NCI-H2081 treated with DMSO at 0.1 percent for 48 hours (cell line): ENCODE measurements at regions not wholly inside any gene's neighbourhood (a gene's known extent, or its start where the extent isn't known, plus 50 kb on each side); places are given as distances from the start of the nearest gene placed in this dataset.
"Not testable (repeated sequence)": the region's sequence is repeated elsewhere in the genome, so short reads cannot be mapped to it uniquely, and the experiment has no call there.

Experiments
- DNase-seq: peaks from one replicate; lab custom pipeline; 2025; lab: John Stamatoyannopoulos, UW

- no peak for DNase-seq
Measured at GRCh38 chr1:65062339-65062738, 85.7 kb upstream of the AK4 start.

- DNase-seq = no peak
Measured at GRCh38 chr1:65063025-65063424, 85.0 kb upstream of the AK4 start.

- DNase-seq = no peak
Measured at GRCh38 chr1:65064981-65065380, 83.0 kb upstream of the AK4 start.

- DNase-seq = no peak
Measured at GRCh38 chr1:65065524-65066418, 82.2 kb upstream of the AK4 start.

DNA sequence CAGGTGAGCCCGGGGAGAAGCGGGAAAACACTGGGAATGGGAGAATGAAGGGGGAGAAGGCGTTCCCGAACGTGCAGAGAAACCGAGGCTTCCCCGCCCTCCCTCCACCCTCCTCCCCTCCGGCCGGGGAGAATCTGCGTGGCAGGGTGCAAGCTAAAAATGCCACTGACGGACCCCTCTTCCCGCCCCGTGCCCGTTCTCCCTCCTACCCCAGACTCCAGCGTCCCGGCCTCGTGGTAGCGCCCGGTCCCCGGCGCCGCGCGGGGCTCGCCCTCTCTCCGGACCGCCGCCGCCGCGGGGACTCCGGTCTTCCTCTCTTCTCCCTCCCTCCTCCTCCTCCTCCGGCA is 81.6 kb upstream of the AK4 start:
- DNase-seq = no peak

DNA sequence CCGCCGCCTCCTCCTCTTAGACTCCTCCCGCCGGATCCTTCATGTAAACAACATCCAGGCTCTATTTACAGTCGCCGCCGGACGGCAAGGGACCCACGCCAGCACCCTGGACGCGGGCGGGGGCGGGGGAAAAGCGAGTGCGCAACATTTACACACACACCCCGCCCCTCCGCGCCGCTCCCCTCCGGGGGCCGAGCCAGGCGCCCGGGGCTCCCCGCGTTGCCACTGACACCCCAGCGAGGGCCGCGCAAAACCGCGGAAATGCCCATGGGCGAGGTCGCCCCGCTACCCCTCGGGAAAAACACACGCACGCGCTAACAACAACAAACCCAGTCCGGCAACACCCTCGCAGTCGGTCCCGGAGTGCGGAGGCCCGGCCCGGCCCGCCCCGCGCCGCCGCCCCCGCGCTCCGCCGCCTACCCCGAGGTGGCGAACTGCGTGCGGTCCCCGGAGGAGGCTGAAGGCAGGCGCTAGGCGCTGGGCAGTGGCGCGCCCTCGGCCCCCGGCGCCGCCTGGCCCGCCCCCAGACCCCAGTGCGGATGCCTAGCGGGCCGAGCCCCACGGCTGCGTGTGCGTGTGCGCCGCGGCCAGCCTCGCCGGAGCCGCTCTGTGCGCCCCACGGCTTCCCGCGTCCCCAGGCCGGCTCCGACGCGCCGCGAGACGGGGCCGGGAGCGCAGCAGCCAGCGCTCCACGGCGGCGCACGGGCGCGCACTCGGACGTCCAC is 81.1 kb upstream of the AK4 start:
- DNase-seq = no peak

DNA sequence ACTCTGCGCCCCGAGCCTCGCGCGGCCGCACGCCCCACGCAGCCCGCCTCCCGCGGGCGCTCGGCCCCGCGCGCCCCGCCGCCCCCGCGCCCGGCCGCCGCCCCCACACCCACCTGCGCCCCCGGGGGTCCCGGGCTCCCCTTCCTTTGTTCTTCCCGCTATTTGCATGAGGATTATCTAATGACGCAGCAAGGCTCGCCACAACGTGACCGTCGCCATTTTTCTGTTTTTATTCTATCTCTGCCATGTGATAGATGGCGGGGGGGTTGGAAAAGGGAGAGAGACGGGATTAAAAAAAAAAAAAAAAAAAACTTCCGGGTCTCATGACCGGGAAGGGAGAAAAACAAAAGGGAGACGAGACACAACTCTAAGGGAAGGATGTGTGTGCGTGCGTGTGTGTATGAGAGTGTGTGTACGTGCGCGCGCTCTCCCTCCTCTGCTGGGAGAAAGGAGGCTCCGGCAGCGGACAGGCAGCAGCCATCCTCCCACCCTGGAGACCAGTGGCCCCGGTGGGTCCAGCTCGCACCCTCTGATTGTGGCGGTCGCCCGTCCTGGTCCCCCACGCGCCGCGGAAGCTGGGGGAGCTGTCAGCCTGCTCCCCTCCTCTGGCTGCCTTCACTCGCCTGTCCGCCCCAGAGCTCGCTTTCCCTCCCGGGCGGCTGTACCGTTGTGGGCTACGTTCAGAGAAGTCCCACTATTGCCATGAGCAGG is 80.4 kb upstream of the AK4 start:
- DNase-seq = no peak

DNA sequence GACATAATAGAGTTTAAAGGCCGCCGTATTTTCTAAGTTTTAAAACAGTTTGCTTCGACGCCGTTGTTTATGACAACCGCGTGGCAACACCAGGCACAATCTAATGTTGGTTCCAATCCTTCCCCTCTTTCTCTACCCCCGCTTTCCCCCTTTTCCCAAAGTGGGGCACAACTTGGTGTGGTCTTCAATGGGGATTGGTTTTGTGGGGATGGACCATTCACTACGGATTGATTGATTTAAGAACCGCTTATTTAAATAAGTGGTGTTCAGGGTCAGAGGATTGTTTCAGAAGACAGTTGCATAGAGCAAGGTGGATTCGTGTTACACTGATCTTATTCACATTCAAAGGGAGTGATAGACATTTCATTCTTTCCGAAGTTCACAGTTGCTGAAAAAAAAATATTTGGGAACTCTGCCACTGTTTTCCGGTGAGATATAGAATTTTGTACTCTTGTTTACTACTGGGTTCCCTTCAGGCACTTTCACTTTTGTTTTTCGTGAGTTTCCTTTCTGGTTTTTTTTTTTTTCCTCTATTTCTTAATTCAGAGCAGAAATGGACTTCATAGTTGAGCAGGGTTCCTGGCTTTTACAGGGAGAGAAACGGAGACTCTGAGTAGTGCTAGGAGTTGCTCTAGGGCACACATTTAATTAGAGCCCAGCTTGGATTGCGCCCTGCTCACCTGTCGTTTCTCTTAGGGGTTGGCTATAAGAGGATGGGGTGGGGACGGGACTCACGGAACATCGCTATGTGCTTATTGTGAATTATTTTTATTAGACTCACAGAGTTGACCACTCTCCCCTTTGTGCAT is 79.6 kb upstream of the AK4 start:
- DNase-seq = no peak

- DNase-seq = no peak
Measured at GRCh38 chr1:65069011-65069565, 78.9 kb upstream of the AK4 start.

- no peak for DNase-seq
Measured at GRCh38 chr1:65072845-65073244, 75.2 kb upstream of the AK4 start.

GRCh38 chr1:65075123-65075976 is 72.7 kb upstream of the AK4 start:
- DNase-seq = peak; percentile 25

GRCh38 chr1:65077369-65077768 is 70.6 kb upstream of the AK4 start:
- no peak for DNase-seq

- no peak for DNase-seq
Measured at GRCh38 chr1:65079941-65080340, 68.1 kb upstream of the AK4 start.

DNA sequence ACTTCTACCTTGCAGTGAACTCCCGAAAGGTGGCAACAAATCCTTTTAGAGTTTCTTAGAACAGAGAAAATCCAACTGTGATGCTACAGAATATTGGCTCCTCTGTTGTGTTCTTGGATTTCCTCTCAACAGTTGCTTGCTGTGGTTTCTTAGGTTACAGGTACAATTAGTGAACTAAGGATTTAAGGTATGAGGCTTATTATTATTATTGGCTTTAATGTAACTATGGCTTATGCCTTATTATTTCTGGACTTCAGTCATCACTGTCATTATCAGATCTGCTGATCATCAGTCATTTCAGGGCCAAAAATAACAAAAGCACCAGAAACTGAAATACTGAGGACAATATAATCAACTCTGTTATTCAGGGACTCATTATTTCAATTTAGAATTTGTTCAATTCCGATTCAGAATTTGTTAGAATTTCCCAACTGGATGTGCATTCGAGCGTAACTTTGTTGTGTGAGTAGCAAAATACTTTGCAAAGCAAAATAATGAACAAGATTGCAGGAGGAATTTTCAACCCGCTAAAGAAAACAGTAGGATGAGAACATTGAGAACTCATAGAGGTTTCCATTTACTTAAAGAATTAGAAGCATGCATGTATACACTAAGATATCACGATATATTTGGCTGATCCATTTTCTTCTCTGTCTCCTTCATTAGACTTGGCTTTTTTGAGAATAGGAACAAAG is 65.5 kb upstream of the AK4 start:
- DNase-seq = no peak

GRCh38 chr1:65083263-65083896 is 64.6 kb upstream of the AK4 start:
- no peak for DNase-seq

- DNase-seq = no peak
Measured at GRCh38 chr1:65084066-65084465, 63.9 kb upstream of the AK4 start.

GRCh38 chr1:65087519-65087918 is 60.5 kb upstream of the AK4 start:
- DNase-seq = not testable (repeated sequence)

DNA sequence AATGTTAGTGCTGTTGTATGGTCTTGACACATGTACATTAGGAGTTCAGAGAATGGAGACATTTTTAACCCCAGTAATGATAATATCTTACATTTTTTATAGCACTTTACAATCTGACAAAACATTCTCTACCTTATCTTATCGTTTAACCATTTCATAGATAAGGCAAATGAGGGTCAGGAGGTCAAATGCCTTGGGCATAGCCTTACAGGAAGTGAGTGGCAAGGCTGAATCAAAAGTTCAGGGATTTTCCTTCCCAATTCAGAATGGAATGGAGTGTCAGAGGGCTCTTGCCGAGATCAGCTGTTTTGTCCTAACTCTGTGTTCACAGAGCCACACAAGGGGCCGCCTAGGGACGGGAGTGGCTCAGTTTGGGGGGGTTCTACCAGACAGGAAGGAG is 57.6 kb upstream of the AK4 start:
- DNase-seq = no peak

- no peak for DNase-seq
Measured at GRCh38 chr1:65092691-65093090, 55.3 kb upstream of the AK4 start.

DNA sequence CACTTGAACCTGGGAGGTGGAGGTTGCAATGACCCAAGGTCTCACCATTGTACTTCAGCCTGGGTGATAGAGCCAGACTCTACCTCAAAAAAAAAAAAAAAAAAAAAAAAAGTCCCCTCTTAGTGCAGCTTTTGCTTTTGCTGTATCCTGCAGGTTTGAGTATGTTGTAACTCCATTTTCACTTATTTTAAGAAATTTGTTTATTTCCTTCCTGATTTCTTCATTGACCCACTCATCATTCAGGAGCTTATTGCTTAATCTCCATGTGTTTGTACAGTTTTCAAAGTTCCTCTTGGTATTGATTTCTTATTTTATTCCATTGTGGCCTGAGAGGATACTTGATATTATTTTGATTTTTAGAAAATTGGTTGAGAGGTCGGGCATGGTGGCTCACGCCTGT is 50.9 kb upstream of the AK4 start:
- DNase-seq = no peak
